Left forelimb (tissue), 1 donor: ENCODE measurements at regions not wholly inside any gene's neighbourhood (a gene's known extent, or its start where the extent isn't known, plus 50 kb on each side); places are given as distances from the start of the nearest gene placed in this dataset.

Experiments
- DNase-seq: peaks from one replicate; pipeline ENCODE4 v3.0.0-alpha.2; 2018; ENCODE audit warnings: low spot score

- DNase-seq, result no peak
These were observed 239.1 kb downstream of the HDGFL1 start for GRCh38 chr6:22808466-22808865.

- no peak for DNase-seq
These were observed 240.0 kb downstream of the HDGFL1 start for GRCh38 chr6:22809370-22809769.

GRCh38 chr6:22819209-22819608 is 249.8 kb downstream of the HDGFL1 start:
- DNase-seq, result no peak

- DNase-seq, result no peak
These were observed 252.4 kb downstream of the HDGFL1 start for GRCh38 chr6:22821664-22822320.

GRCh38 chr6:22825210-22825609 is 255.8 kb downstream of the HDGFL1 start:
- no peak for DNase-seq

GRCh38 chr6:22826961-22827360 is 257.6 kb downstream of the HDGFL1 start:
- DNase-seq, result no peak

GRCh38 chr6:22827760-22828159 is 258.4 kb downstream of the HDGFL1 start:
- no peak for DNase-seq

- no peak for DNase-seq
These were observed 259.1 kb downstream of the HDGFL1 start for GRCh38 chr6:22828179-22829062.

- no peak for DNase-seq
These were observed 259.7 kb downstream of the HDGFL1 start for GRCh38 chr6:22829070-22829469.

- no peak for DNase-seq
These were observed 261.1 kb downstream of the HDGFL1 start for GRCh38 chr6:22830463-22830862.

GRCh38 chr6:22833191-22833590 is 263.8 kb downstream of the HDGFL1 start:
- DNase-seq, result no peak

- DNase-seq, result no peak
These were observed 269.0 kb downstream of the HDGFL1 start for GRCh38 chr6:22838345-22838744.

GRCh38 chr6:22845467-22845866 is 276.1 kb downstream of the HDGFL1 start:
- no peak for DNase-seq

GRCh38 chr6:22848121-22848520 is 278.8 kb downstream of the HDGFL1 start:
- no peak for DNase-seq

GRCh38 chr6:22849921-22850320 is 280.6 kb downstream of the HDGFL1 start:
- DNase-seq, result no peak

- no peak for DNase-seq
These were observed 282.7 kb downstream of the HDGFL1 start for GRCh38 chr6:22852101-22852500.

- DNase-seq, result no peak
These were observed 304.3 kb downstream of the HDGFL1 start for GRCh38 chr6:22873513-22874136.

GRCh38 chr6:22875845-22876244 is 306.5 kb downstream of the HDGFL1 start:
- DNase-seq, result no peak

GRCh38 chr6:22878324-22878701 is 308.9 kb downstream of the HDGFL1 start:
- no peak for DNase-seq

- no peak for DNase-seq
These were observed 309.3 kb downstream of the HDGFL1 start for GRCh38 chr6:22878706-22879105.

GRCh38 chr6:22880686-22881433 is 311.5 kb downstream of the HDGFL1 start:
- DNase-seq, result no peak

GRCh38 chr6:22882581-22882980 is 313.2 kb downstream of the HDGFL1 start:
- no peak for DNase-seq
